ENCODE measurements at regions not wholly inside any gene's neighbourhood (a gene's known extent, or its start where the extent isn't known, plus 50 kb on each side); places are given as distances from the start of the nearest gene placed in this dataset.

GRCh38 chr1:73627723-73628122 lies 570.3 kb downstream of the LRRIQ3 start:
- intact Hi-C loops (cut with DNase I; ENCODE audit: low total_unique reads), result no loop called here
- Histone ChIP-seq H3K4me1 (no peaks in the 10 kb centered on the region), H3K36me3 (ENCODE audit: low read depth, missing control alignments) (no peaks in the 10 kb centered on the region), H3K27ac (no peak overlapping the region), H3K4me3 (no peak overlapping the region), H3K9me3 (no peaks in the 10 kb centered on the region), H3K27me3 (no peaks in the 10 kb centered on the region)
- TF ChIP-seq CTCF (IDR thresholded peaks at IDR 0.05) (no peak), POLR2A (IDR thresholded peaks at IDR 0.05) (no peak)
- DNase-seq, result no peak

- WGBS, 2 donors, result 92 to 100% methylated on average over 1 of the region's 1 CpG
- no peak for TF ChIP-seq POLR2A (IDR thresholded peaks at IDR 0.05)
- TF ChIP-seq CTCF (IDR thresholded peaks at IDR 0.05), result no peak
- DNase-seq, result no peak
- Histone ChIP-seq H3K27ac (no peak overlapping the region), H3K4me1 (no peaks in the 10 kb centered on the region), H3K9me3 (no peaks in the 10 kb centered on the region), H3K27me3 (no peaks in the 10 kb centered on the region), H3K4me3 (no peak overlapping the region), H3K36me3 (ENCODE audit: low read depth, missing control alignments) (no peaks in the 10 kb centered on the region)
- intact Hi-C loops (cut with DNase I; ENCODE audit: low total_unique reads), result no loop called here
These were observed 571.6 kb downstream of the LRRIQ3 start for GRCh38 chr1:73626326-73626725.

- H3K36me3 ChIP-seq (ENCODE audit: low read depth, missing control alignments), result no peaks in the 10 kb centered on the region
- H3K9me3 ChIP-seq, result no peaks in the 10 kb centered on the region
- 54 to 65% methylated on average over 1 of the region's 1 CpG for WGBS, 2 donors
- intact Hi-C loops (cut with DNase I; ENCODE audit: low total_unique reads), result no loop called here
- H3K27me3 ChIP-seq, result no peaks in the 10 kb centered on the region
- no peaks in the 10 kb centered on the region for H3K4me1 ChIP-seq
- no peak for TF ChIP-seq CTCF (IDR thresholded peaks at IDR 0.05)
- TF ChIP-seq POLR2A (IDR thresholded peaks at IDR 0.05), result no peak
- no peak overlapping the region for H3K27ac ChIP-seq
- DNase-seq, result no peak
- no peak overlapping the region for H3K4me3 ChIP-seq
These were observed 574.0 kb downstream of the LRRIQ3 start for GRCh38 chr1:73623946-73624345.

DNA sequence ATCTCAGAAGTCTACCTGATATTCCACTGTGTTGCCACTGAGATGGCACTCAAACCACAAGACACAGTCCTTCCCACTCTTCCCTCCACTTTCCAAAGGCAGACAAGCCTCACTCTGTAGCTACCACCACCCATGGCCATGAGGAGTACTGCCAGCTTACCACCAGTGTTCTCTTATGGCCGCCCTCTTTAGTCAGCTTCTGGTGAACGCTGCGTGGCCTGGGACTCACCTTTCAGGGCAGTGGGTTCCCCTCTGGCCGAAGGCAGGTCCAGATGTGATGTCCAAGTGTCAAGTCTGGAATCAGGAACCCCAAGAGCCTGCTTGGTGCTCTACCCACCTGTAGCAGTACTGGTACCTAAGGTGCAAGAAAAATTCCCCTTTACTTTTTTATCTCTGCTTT lies 580.8 kb downstream of the LRRIQ3 start:
- Histone ChIP-seq H3K4me1 (no peaks in the 10 kb centered on the region), H3K27ac (no peak overlapping the region), H3K27me3 (no peaks in the 10 kb centered on the region), H3K36me3 (ENCODE audit: low read depth, missing control alignments) (no peaks in the 10 kb centered on the region), H3K9me3 (no peaks in the 10 kb centered on the region), H3K4me3 (no peak overlapping the region)
- intact Hi-C loops (cut with DNase I; ENCODE audit: low total_unique reads), result no loop called here
- no peak for DNase-seq
- TF ChIP-seq POLR2A (IDR thresholded peaks at IDR 0.05), result no peak
- no peak for TF ChIP-seq CTCF (IDR thresholded peaks at IDR 0.05)
- WGBS, 2 donors, result 94 to 95% methylated on average over 4 of the region's 4 CpGs

GRCh38 chr1:73611681-73612080 lies 586.3 kb downstream of the LRRIQ3 start:
- intact Hi-C loops (cut with DNase I; ENCODE audit: low total_unique reads), result no loop called here
- Histone ChIP-seq H3K4me3 (no peak overlapping the region), H3K4me1 (no peaks in the 10 kb centered on the region), H3K27ac (no peak overlapping the region), H3K9me3 (no peaks in the 10 kb centered on the region), H3K36me3 (ENCODE audit: low read depth, missing control alignments) (no peaks in the 10 kb centered on the region), H3K27me3 (no peaks in the 10 kb centered on the region)
- DNase-seq, result no peak
- TF ChIP-seq CTCF (IDR thresholded peaks at IDR 0.05) (no peak), POLR2A (IDR thresholded peaks at IDR 0.05) (no peak)

Data from testis (tissue), 2 donors.